ENCODE measurements at regions not wholly inside any gene's neighbourhood (a gene's known extent, or its start where the extent isn't known, plus 50 kb on each side); places are given as distances from the start of the nearest gene placed in this dataset.

DNA sequence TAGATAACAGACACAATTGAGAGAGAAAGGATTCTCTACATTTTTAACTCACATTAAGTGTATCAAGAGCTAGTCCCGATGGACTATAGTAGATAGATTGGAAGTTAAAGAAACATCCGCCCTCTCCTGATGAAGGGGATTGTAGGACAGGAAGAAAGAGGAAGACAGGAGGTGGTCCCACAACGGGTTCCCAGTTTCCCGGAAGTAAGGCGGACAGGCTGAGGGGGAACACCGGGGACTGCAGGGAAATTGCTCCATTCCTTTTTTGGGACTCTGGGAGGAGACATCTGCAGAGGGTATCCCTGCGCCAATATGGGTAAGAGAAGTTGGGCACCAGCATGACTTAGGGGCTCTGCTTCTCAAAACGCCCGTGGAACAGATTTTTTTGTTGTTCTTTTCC is 177.5 kb upstream of the ATF7IP start:
- Histone ChIP-seq H3K9ac (ENCODE audit: low read length) (no peak overlapping the region), H3K36me3 (ENCODE audit: insufficient read depth, low read length) (no peaks in the 10 kb centered on the region), H3K9me3 (ENCODE audit: low read length) (no peaks in the 10 kb centered on the region), H3K4me3 (ENCODE audit: low read depth in 1 of 2, low read length in 2 of 2) (no peak overlapping the region), H3K27ac (ENCODE audit: low read depth, low read length) (no peak overlapping the region), H3K4me1 (ENCODE audit: insufficient read depth, low read length) (no peaks in the 10 kb centered on the region), H3K27me3 (ENCODE audit: control insufficient read depth in 1 of 2, insufficient read depth in 2 of 2, low read length in 2 of 2) (no peaks in the 10 kb centered on the region)

DNA sequence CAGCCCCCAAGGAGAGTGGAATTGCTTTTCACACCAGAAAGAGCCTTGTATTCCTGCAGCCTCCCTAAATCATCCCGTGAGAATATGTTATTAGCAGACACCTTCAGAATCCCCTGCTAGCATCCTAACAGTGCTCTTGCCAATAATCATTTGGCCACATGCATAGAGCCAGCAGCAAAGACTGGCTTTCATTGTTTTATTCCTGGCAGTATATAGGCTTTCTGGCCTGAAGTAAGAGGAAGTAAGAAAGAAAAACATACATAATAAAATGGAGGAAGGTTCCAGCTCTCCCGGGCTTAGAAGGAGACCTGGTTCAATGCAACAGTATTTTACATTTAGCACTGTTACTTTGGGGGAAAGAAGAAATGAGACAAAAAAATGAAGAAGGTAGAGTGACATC is 176.7 kb upstream of the ATF7IP start:
- Histone ChIP-seq H3K9ac (ENCODE audit: low read length) (no peak overlapping the region), H3K27ac (ENCODE audit: low read depth, low read length) (no peak overlapping the region), H3K9me3 (ENCODE audit: low read length) (no peaks in the 10 kb centered on the region), H3K4me1 (ENCODE audit: insufficient read depth, low read length) (no peaks in the 10 kb centered on the region), H3K36me3 (ENCODE audit: insufficient read depth, low read length) (no peaks in the 10 kb centered on the region), H3K4me3 (ENCODE audit: low read depth in 1 of 2, low read length in 2 of 2) (no peak overlapping the region), H3K27me3 (ENCODE audit: control insufficient read depth in 1 of 2, insufficient read depth in 2 of 2, low read length in 2 of 2) (no peaks in the 10 kb centered on the region)

DNA sequence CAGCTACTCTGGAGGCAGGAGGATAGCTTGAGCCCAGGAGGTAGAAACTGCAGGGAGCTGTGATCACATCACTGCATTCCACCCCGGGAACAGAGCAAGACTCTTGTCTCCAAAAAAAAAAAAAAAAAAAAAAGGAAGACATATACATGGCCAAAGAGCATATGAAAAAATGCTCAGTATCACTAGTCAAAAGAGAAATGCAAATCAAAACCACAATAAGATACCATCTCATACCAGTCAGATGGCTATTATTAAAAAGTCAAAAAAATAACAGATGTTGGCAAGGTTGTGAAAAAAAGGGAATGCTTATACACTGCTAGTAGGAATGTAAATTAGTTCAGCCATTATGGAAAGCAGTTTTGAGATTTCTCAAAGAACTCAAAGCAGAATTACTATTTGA is 174.8 kb upstream of the ATF7IP start:
- no peak overlapping the region for H3K27ac ChIP-seq (ENCODE audit: low read depth, low read length)
- H3K36me3 ChIP-seq (ENCODE audit: insufficient read depth, low read length), result no peaks in the 10 kb centered on the region

DNA sequence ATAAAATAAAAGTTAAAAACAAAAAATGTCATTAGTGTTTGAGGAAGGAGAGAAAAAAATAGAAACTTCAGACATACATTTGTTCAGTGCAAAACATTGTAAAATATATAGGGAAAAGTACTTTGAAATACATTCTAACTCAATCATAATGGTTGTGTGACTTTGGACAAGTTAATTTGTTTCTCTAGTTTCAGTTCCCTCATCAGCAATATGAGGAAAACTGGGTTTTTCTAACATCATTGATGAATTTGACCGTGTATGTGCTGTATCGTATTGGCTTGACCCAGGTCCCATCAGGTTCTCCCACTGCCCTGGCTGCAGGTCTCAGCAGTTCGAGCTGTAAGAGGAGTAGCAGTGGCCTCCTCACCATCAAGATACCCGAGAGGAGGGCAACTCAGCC is 173.9 kb upstream of the ATF7IP start:
- Histone ChIP-seq H3K27me3 (ENCODE audit: control insufficient read depth in 1 of 2, insufficient read depth in 2 of 2, low read length in 2 of 2) (no peaks in the 10 kb centered on the region), H3K36me3 (ENCODE audit: insufficient read depth, low read length) (no peaks in the 10 kb centered on the region), H3K4me1 (ENCODE audit: insufficient read depth, low read length) (no peaks in the 10 kb centered on the region), H3K27ac (ENCODE audit: low read depth, low read length) (no peak overlapping the region), H3K4me3 (ENCODE audit: low read depth in 1 of 2, low read length in 2 of 2) (no peak overlapping the region), H3K9ac (ENCODE audit: low read length) (no peak overlapping the region), H3K9me3 (ENCODE audit: low read length) (no peaks in the 10 kb centered on the region)

More for the DNA sequence above, 174.8 kb upstream of the ATF7IP start:
- no peaks in the 10 kb centered on the region for H3K4me1 ChIP-seq (ENCODE audit: insufficient read depth, low read length)
- H3K9ac ChIP-seq (ENCODE audit: low read length), result no peak overlapping the region
- H3K9me3 ChIP-seq (ENCODE audit: low read length), result no peaks in the 10 kb centered on the region
- no peak overlapping the region for H3K4me3 ChIP-seq (ENCODE audit: low read depth in 1 of 2, low read length in 2 of 2)
- H3K27me3 ChIP-seq (ENCODE audit: control insufficient read depth in 1 of 2, insufficient read depth in 2 of 2, low read length in 2 of 2), result no peaks in the 10 kb centered on the region

DNA sequence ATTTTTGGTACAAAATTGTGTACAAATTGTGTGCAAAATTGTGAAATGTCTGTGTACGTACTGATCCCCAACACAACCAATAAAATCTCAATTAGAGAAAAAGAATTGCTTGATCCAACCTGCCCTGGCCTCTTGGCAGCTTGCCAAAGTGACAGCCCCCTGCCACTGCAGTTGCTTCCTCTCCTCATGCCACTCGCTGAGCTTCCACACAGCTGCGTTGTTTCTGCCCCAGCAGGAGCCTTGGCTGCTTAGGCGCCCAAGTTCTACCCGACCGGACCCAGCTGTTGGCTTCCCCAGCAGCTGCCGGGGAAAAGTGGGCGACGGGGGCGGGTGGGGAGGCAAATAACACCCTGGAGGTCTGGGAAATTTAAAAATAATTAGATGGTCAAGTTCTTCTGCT is 171.8 kb upstream of the ATF7IP start:
- Histone ChIP-seq H3K9ac (ENCODE audit: low read length) (no peak overlapping the region), H3K36me3 (ENCODE audit: insufficient read depth, low read length) (no peaks in the 10 kb centered on the region), H3K4me3 (ENCODE audit: low read depth in 1 of 2, low read length in 2 of 2) (no peak overlapping the region), H3K27ac (ENCODE audit: low read depth, low read length) (no peak overlapping the region), H3K27me3 (ENCODE audit: control insufficient read depth in 1 of 2, insufficient read depth in 2 of 2, low read length in 2 of 2) (no peaks in the 10 kb centered on the region), H3K9me3 (ENCODE audit: low read length) (no peaks in the 10 kb centered on the region), H3K4me1 (ENCODE audit: insufficient read depth, low read length) (no peaks in the 10 kb centered on the region)

DNA sequence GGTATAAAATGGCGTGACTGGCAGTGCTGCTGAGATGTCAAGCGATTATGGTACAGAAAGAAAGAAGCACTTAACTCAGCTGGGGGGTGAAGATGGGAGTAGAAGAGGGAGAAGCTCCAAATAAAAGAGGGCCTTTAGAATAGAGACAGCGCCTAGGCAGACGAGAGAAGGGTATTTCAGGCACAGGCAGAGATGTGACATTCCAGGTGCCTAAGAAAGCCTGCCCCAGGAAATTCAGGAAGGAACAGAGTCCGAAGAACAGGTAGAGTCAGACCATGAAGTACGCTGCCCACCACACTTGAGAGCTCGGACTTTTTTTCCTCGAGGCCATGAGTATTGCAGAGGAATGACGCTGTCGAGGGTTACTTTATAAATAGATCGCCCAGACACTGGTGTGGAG is 170.9 kb upstream of the ATF7IP start:
- H3K4me1 ChIP-seq (ENCODE audit: insufficient read depth, low read length), result no peaks in the 10 kb centered on the region
- H3K27me3 ChIP-seq (ENCODE audit: control insufficient read depth in 1 of 2, insufficient read depth in 2 of 2, low read length in 2 of 2), result no peaks in the 10 kb centered on the region
- no peak overlapping the region for H3K4me3 ChIP-seq (ENCODE audit: low read depth in 1 of 2, low read length in 2 of 2)
- H3K9ac ChIP-seq (ENCODE audit: low read length), result no peak overlapping the region
- H3K36me3 ChIP-seq (ENCODE audit: insufficient read depth, low read length), result no peaks in the 10 kb centered on the region
- no peak overlapping the region for H3K27ac ChIP-seq (ENCODE audit: low read depth, low read length)
- no peaks in the 10 kb centered on the region for H3K9me3 ChIP-seq (ENCODE audit: low read length)

DNA sequence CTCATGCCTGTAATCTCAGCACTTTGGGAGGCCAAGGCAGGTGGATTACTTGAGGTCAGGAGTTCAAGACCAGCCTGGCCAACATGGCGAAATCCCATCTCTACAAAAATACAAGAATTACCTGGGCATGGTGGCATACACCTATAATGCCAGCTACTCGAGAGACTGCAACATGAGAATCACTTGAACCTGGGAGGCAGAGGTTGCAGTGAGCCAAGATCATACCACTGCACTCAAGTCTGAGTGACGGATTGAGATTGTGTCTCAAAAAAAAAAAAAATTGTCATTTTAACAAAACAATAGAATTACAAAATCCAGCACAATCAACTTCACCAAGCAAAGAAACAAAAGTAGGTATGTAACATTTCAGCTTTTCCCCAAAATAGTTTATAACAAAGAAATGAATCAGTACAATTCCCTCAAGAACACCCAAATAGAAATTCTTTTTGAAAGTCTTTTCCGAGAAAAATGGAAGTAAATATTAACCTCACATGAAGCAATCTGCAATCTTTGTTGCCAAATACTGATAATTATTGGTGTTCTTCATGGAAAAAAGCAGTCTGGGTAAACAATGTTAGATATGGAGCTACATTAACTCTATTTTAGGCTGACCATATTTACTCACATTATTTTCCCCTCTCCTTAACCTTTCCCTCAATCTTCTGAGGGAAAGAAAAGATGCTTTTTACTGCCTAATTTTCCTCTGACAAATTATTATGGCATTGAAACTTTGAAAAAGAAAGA is 165.9 kb upstream of the ATF7IP start:
- Histone ChIP-seq H3K9ac (ENCODE audit: low read length) (no peak overlapping the region), H3K4me1 (ENCODE audit: insufficient read depth, low read length) (no peaks in the 10 kb centered on the region), H3K36me3 (ENCODE audit: insufficient read depth, low read length) (no peaks in the 10 kb centered on the region), H3K27me3 (ENCODE audit: control insufficient read depth in 1 of 2, insufficient read depth in 2 of 2, low read length in 2 of 2) (no peaks in the 10 kb centered on the region), H3K4me3 (ENCODE audit: low read depth in 1 of 2, low read length in 2 of 2) (no peak overlapping the region), H3K27ac (ENCODE audit: low read depth, low read length) (no peak overlapping the region), H3K9me3 (ENCODE audit: low read length) (no peaks in the 10 kb centered on the region)

DNA sequence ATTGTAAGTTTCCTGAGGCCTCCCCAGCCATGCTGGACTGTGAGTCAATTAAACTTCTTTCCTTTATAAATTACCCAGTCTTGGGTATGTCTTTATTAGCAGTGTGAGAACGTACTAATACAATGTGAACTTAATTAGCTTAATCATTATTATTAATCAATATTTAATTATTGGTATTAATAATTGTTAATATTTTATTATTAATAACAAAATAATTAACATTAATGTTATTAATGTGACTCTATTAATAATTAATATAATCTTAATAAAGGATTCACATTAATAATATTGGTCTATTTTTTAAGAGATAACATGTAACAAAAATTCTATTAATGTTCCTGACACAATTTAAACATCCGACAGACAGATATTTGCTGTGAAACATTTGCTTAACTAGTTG is 164.9 kb upstream of the ATF7IP start:
- no peaks in the 10 kb centered on the region for H3K9me3 ChIP-seq (ENCODE audit: low read length)
- H3K27me3 ChIP-seq (ENCODE audit: control insufficient read depth in 1 of 2, insufficient read depth in 2 of 2, low read length in 2 of 2), result no peaks in the 10 kb centered on the region
- no peak overlapping the region for H3K4me3 ChIP-seq (ENCODE audit: low read depth in 1 of 2, low read length in 2 of 2)
- H3K36me3 ChIP-seq (ENCODE audit: insufficient read depth, low read length), result no peaks in the 10 kb centered on the region
- H3K4me1 ChIP-seq (ENCODE audit: insufficient read depth, low read length), result no peaks in the 10 kb centered on the region
- no peak overlapping the region for H3K27ac ChIP-seq (ENCODE audit: low read depth, low read length)
- H3K9ac ChIP-seq (ENCODE audit: low read length), result no peak overlapping the region

DNA sequence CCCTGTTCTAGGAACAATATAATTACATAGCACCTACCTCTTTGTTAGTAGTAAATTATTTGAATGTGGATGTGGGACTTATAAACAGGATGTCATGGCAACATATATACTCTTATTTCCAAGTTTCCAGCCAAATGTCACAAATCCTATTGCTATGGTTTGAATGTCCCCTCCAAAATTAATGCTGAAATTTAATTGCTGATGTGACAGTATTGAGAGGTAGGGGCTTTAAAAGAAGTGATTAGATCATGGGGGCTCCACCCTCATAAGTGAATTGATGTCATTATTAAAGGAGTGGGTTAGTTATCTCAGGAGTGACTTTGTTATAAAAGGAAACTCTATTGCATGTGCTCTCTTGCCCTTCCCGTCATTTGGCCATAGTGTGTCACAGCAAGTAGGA is 164.2 kb upstream of the ATF7IP start:
- no peaks in the 10 kb centered on the region for H3K27me3 ChIP-seq (ENCODE audit: control insufficient read depth in 1 of 2, insufficient read depth in 2 of 2, low read length in 2 of 2)
- H3K4me3 ChIP-seq (ENCODE audit: low read depth in 1 of 2, low read length in 2 of 2), result no peak overlapping the region
- no peaks in the 10 kb centered on the region for H3K36me3 ChIP-seq (ENCODE audit: insufficient read depth, low read length)
- H3K4me1 ChIP-seq (ENCODE audit: insufficient read depth, low read length), result no peaks in the 10 kb centered on the region
- no peak overlapping the region for H3K27ac ChIP-seq (ENCODE audit: low read depth, low read length)
- H3K9me3 ChIP-seq (ENCODE audit: low read length), result no peaks in the 10 kb centered on the region
- H3K9ac ChIP-seq (ENCODE audit: low read length), result no peak overlapping the region

DNA sequence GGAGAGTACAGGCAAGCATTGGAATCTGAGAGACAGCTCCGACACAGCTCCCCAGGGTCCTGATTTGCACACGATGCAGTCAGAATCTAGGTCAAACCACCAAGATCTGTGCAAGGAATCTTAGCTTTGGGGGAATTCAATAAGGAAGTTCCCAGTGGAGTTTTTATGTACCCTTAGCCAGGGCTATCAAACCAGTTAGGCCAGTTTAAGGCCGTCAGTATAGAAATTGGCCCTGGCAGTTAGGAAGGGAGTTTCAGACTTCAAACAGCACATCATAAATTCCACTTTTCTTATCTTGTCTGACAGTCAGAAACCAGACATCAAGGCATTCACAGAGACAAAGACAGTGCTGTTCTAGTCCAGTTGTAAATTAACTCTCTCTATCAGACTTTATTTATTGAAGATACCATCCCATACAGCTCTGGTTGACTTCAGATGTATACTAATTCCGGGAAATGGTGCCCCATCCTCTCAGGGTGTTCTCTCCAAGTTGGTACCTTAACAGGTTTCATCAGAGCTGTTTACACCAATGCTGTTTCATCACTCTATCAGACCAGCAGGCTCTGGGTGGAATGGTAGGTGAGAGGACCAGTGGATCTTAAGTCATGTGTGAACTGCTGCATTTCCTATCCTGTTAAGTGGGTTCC is 157.5 kb upstream of the ATF7IP start:
- Histone ChIP-seq H3K4me3 (ENCODE audit: low read depth in 1 of 2, low read length in 2 of 2) (no peak overlapping the region), H3K36me3 (ENCODE audit: insufficient read depth, low read length) (no peaks in the 10 kb centered on the region), H3K27ac (ENCODE audit: low read depth, low read length) (no peak overlapping the region), H3K9me3 (ENCODE audit: low read length) (no peaks in the 10 kb centered on the region), H3K27me3 (ENCODE audit: control insufficient read depth in 1 of 2, insufficient read depth in 2 of 2, low read length in 2 of 2) (no peaks in the 10 kb centered on the region), H3K4me1 (ENCODE audit: insufficient read depth, low read length) (no peaks in the 10 kb centered on the region), H3K9ac (ENCODE audit: low read length) (no peak overlapping the region)

DNA sequence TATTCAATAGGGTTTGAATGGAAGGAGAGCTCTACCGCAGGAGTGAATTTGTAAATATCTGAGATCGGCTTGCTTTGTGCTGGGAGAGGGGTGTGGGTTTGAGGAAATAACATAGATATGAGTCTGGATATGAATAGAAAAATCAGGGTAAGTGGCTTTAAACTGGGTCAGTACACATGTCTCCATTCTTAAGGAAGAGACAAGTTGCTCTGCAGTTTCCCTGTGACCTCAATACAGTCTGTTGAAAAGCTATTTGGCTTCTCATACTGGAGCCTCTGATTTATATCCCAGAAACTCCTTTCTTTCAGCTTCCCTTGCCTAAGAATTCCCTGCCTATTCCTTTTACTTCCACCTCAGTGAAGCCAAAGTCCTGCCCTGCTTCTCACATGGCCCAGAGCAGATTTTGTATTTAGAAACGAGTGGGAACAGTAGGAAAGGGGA is 153.5 kb upstream of the ATF7IP start:
- Histone ChIP-seq H3K9ac (ENCODE audit: low read length) (no peak overlapping the region), H3K4me1 (ENCODE audit: insufficient read depth, low read length) (no peaks in the 10 kb centered on the region)

DNA sequence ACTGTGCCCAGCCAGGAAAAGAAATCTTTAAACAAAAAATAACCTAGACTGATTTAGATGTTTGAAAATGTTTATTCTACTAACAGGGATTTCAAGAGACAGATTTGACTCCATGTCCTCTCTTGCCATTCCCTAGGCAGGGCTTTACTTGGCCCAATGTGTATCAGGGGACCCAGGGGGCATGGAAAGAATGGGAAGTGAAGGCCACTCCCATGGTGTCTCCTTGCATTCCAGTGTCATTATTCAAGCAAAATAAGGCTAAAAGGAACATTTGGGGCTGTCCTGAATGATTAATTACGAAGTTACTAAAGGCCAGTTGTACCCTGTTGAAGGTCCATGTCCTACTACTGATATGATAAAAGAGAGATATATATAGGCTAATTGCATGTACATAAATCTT is 151.9 kb upstream of the ATF7IP start:
- H3K9me3 ChIP-seq (ENCODE audit: low read length), result no peaks in the 10 kb centered on the region
- H3K36me3 ChIP-seq (ENCODE audit: insufficient read depth, low read length), result no peaks in the 10 kb centered on the region
- H3K4me1 ChIP-seq (ENCODE audit: insufficient read depth, low read length), result no peaks in the 10 kb centered on the region
- H3K27me3 ChIP-seq (ENCODE audit: control insufficient read depth in 1 of 2, insufficient read depth in 2 of 2, low read length in 2 of 2), result no peaks in the 10 kb centered on the region
- H3K9ac ChIP-seq (ENCODE audit: low read length), result no peak overlapping the region
- no peak overlapping the region for H3K27ac ChIP-seq (ENCODE audit: low read depth, low read length)
- no peak overlapping the region for H3K4me3 ChIP-seq (ENCODE audit: low read depth in 1 of 2, low read length in 2 of 2)

More for the DNA sequence above, 153.5 kb upstream of the ATF7IP start:
- Histone ChIP-seq H3K27me3 (ENCODE audit: control insufficient read depth in 1 of 2, insufficient read depth in 2 of 2, low read length in 2 of 2) (no peaks in the 10 kb centered on the region), H3K9me3 (ENCODE audit: low read length) (no peaks in the 10 kb centered on the region), H3K36me3 (ENCODE audit: insufficient read depth, low read length) (no peaks in the 10 kb centered on the region), H3K4me3 (ENCODE audit: low read depth in 1 of 2, low read length in 2 of 2) (no peak overlapping the region), H3K27ac (ENCODE audit: low read depth, low read length) (no peak overlapping the region)

All from muscle layer of colon (tissue), 2 donors.